SKM-1 (cell line): ENCODE measurements at regions not wholly inside any gene's neighbourhood (a gene's known extent, or its start where the extent isn't known, plus 50 kb on each side); places are given as distances from the start of the nearest gene placed in this dataset.

Experiments
- DNase-seq: peaks from one replicate; lab custom pipeline; 2025; ENCODE audit not compliant: unreplicated experiment; lab: John Stamatoyannopoulos, UW

GRCh38 chr4:187940299-187940698 is 55.3 kb upstream of the ZFP42 start:
- no peak for DNase-seq

- DNase-seq: no peak
Observed at GRCh38 chr4:187942968-187943367, 52.6 kb upstream of the ZFP42 start.

DNA sequence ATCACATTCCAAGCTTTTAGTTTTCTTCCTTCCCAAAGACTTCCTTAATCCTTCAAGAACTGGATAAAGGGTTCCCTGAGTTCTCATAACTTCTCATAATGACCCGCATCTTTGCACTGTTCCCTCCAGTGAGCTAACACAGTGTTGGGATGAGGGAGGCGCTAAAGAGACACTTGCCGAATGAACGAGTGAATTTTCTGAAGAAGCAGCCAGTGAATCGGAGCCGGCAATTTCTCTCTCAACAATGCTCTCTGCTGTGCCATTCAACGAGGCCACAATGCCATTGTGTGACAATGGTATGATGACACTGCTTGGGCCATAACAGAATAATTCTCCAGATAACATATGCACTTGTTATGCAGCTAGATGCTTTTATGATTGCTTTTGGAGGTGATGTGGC is 51.4 kb upstream of the ZFP42 start:
- DNase-seq: no peak
